ENCODE measurements at regions not wholly inside any gene's neighbourhood (a gene's known extent, or its start where the extent isn't known, plus 50 kb on each side); places are given as distances from the start of the nearest gene placed in this dataset.
"Not testable (repeated sequence)": the region's sequence is repeated elsewhere in the genome, so short reads cannot be mapped to it uniquely, and the experiment has no call there.

DNA sequence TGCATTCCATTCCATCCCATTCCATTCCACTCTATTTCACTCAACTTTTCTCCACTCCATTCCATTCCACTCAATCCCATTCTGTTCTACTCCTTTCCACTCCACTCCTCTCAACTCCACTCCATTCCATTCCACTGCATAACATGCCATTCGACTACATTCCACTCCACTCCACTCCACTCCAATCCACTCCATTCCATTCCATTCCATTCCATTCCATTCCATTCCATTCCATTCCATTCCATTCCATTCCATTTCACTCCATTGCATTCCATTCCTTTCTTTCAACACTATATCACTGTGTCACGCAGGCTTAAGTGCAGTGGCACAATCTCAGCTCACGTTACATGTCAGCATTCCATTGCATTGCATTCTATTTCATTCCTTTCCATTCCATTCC, 1430.4 kb downstream of the TSPY10 start:
- WGBS, 2 experiments (ENCODE audit: extremely low coverage in 1 of 2, insufficient coverage in 1 of 2, insufficient read length in 1 of 2, insufficient replicate concordance in 2 of 2, low coverage in 1 of 2, low lambda C conversion rate in 2 of 2, missing lambda C conversion rate in 1 of 2) = 47% methylated on average over 2 of the region's 3 CpGs; no CpG with 5 or more reads in 1 of the 2 experiments
- H2AFZ ChIP-seq (ENCODE audit: low read length); H3K4ac ChIP-seq (replicated peaks; ENCODE audit: insufficient read length, low read depth, low read length); H4K5ac ChIP-seq (ENCODE audit: insufficient read length, low read depth, low read length); CTCF ChIA-PET (ENCODE audit: partially characterized antibody); H3K23ac ChIP-seq (ENCODE audit: insufficient read length); H3K14ac ChIP-seq (ENCODE audit: insufficient read length); H2BK120ac ChIP-seq (replicated peaks; ENCODE audit: low read depth, low read length); H3K27me3 ChIP-seq (replicated peaks in 1 of 4; ENCODE audit: control insufficient read depth in 3 of 4, extremely low read depth in 1 of 4, insufficient read depth in 3 of 4, low read length in 3 of 4); H2BK15ac ChIP-seq (ENCODE audit: low read length); H2BK12ac ChIP-seq (ENCODE audit: low read depth, low read length); H2AK5ac ChIP-seq (ENCODE audit: low read depth, low read length); H3K18ac ChIP-seq (ENCODE audit: extremely low read depth, low read length); H4K20me1 ChIP-seq (replicated peaks in 1 of 2; ENCODE audit: control insufficient read depth in 1 of 2, insufficient read depth in 2 of 2, low read length in 2 of 2); H4K91ac ChIP-seq (replicated peaks; ENCODE audit: insufficient read length, low read length); H3K4me3 ChIP-seq (ENCODE audit: extremely low read depth in 1 of 4, insufficient read depth in 2 of 4, low read depth in 3 of 4, low read length in 4 of 4); DNase-seq (ENCODE audit: low read depth in 1 of 2, low spot score in 2 of 2); H4K8ac ChIP-seq (ENCODE audit: extremely low read depth, insufficient read depth, low read length); H2BK5ac ChIP-seq (ENCODE audit: low read depth, low read length); POLR2A ChIA-PET (ENCODE audit: partially characterized antibody); H3K36me3 ChIP-seq (ENCODE audit: control insufficient read depth in 2 of 4, insufficient read depth in 4 of 4, low read length in 3 of 4); H3K56ac ChIP-seq (replicated peaks; ENCODE audit: insufficient read length, low read depth, low read length); H3K4me1 ChIP-seq (replicated peaks in 1 of 4; ENCODE audit: control insufficient read depth in 3 of 4, insufficient read depth in 4 of 4, low read length in 3 of 4); H3K79me2 ChIP-seq (ENCODE audit: control insufficient read depth in 1 of 2, insufficient read depth in 2 of 2, low read length in 2 of 2); FAIRE-seq; H3K9ac ChIP-seq (replicated peaks in 1 of 4; ENCODE audit: extremely low read depth in 1 of 4, low read depth in 3 of 4, low read length in 3 of 4); H3K27ac ChIP-seq (ENCODE audit: low read depth, low read length); H3K79me1 ChIP-seq (ENCODE audit: low read depth, low read length); H2BK20ac ChIP-seq (ENCODE audit: low read length); H3K4me2 ChIP-seq (ENCODE audit: insufficient read depth in 1 of 2, low read depth in 2 of 2, low read length in 2 of 2): not testable (repeated sequence)
- Histone ChIP-seq H3K23me2 (ENCODE audit: low read depth, low read length) (peaks cover 60% of the 10 kb centered on the region; the same call in 1 of the 2 replicates), H3K9me3 (ENCODE audit: insufficient read depth in 2 of 2, low read depth in 1 of 2, low read length in 1 of 2) (peaks cover 23 to 42% of the 10 kb centered on the region in 2 experiments)

Data from H1 (cell line).